ENCODE measurements at regions not wholly inside any gene's neighbourhood (a gene's known extent, or its start where the extent isn't known, plus 50 kb on each side); places are given as distances from the start of the nearest gene placed in this dataset.

DNA sequence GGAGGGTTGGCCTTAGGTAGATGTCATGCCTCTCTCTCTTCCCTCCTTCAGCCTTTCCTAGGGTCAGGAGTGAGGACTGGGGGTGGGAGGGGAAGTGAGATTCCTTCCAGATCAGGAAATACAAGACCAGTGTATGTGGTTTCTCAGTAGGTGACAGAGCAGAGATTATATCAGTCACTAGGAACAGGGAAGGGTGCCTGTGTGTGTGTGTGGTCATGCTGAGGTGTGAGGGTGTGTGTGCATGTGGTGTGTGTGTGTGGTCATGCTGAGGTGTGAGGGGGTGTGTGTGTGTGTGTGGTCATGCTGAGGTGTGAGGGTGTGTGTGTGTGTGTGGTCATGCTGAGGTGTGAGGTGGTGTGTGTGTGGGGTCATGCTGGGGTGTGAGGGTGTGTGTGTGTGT is 259.8 kb downstream of the LOXHD1 start:
- in situ Hi-C loops (cut with MboI; ENCODE audit: low sequenced_read_pairs in 4 of 4) = loop anchor here in 1 of 4 donors (25.0 kb wide), 2 partner anchors 90 to 110 kb away; no protein-coding TSS in a partner anchor
- Histone ChIP-seq H3K9me3 (no peaks in the 10 kb centered on the region), H3K27ac (no peak overlapping the region), H3K4me1 (peaks cover 0 to 9% of the 10 kb centered on the region in 2 donors), H3K4me3 (no peak overlapping the region), H3K36me3 (no peaks in the 10 kb centered on the region), H3K27me3 (no peaks in the 10 kb centered on the region)
- no peak for TF ChIP-seq POLR2A (IDR thresholded peaks at IDR 0.05)
- TF ChIP-seq, protein P1, sequence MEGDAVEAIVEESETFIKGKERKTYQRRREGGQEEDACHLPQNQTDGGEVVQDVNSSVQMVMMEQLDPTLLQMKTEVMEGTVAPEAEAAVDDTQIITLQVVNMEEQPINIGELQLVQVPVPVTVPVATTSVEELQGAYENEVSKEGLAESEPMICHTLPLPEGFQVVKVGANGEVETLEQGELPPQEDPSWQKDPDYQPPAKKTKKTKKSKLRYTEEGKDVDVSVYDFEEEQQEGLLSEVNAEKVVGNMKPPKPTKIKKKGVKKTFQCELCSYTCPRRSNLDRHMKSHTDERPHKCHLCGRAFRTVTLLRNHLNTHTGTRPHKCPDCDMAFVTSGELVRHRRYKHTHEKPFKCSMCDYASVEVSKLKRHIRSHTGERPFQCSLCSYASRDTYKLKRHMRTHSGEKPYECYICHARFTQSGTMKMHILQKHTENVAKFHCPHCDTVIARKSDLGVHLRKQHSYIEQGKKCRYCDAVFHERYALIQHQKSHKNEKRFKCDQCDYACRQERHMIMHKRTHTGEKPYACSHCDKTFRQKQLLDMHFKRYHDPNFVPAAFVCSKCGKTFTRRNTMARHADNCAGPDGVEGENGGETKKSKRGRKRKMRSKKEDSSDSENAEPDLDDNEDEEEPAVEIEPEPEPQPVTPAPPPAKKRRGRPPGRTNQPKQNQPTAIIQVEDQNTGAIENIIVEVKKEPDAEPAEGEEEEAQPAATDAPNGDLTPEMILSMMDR (IDR thresholded peaks at IDR 0.05 in 4 of 5, conservative IDR thresholded peaks at IDR 0.05 in 1 of 5) = no peak
- DNase-seq (no peak), ATAC-seq (no peak)
- intact Hi-C loops (cut with DNase I; ENCODE audit: low total_unique reads) = no loop called here

DNA sequence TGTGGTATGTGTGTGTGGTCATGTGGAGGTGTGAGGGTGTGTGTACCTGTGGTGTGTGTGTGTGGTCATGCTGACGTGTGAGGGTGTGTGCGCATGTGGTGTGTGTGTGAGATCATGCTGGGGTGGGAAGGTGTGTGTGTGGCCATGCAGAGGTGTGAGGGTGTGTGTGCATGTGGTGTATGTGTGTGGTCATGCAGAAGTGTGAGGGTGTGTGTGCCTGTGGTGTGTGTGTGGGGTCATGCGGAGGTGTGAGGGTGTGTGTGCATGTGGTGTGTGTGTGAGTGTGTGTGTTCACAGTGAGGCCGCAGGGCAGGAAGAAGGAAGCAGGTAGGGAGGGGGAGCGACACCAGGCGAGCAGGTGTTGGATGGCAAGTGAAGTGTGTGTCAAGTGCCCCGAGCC is 259.0 kb downstream of the LOXHD1 start:
- Histone ChIP-seq H3K4me1 (peaks cover 0 to 12% of the 10 kb centered on the region in 2 donors), H3K4me3 (no peak overlapping the region), H3K27me3 (no peaks in the 10 kb centered on the region), H3K27ac (no peak overlapping the region), H3K9me3 (no peaks in the 10 kb centered on the region), H3K36me3 (no peaks in the 10 kb centered on the region)
- no peak for ATAC-seq
- no peak for TF ChIP-seq POLR2A (IDR thresholded peaks at IDR 0.05)
- TF ChIP-seq, protein P1 (IDR thresholded peaks at IDR 0.05 in 4 of 5, conservative IDR thresholded peaks at IDR 0.05 in 1 of 5) = no peak
- in situ Hi-C loops (cut with MboI; ENCODE audit: low sequenced_read_pairs in 4 of 4) = loop anchor here in 1 of 4 donors (25.0 kb wide), 2 partner anchors 89 to 111 kb away; no protein-coding TSS in a partner anchor
- intact Hi-C loops (cut with DNase I; ENCODE audit: low total_unique reads) = no loop called here
- DNase-seq = no peak

DNA sequence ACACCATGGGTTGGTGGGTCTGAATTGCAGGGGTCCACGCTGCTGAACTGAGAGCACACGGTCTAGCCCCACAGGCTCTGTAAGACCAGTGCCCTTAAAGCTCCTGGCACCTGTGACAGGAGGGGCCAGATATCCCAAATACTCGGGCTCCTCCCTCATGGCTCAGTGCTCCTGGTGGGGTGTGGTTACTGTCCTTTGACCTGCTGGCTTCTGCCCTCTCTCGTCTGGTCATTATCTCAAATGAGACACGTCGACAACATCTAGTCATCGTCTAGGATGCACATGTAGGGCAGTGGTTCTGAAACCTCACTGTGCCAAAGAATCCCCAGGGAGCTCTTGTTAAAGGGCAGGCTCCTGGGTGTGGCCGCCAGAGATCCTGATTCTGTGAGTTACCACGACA is 258.4 kb downstream of the LOXHD1 start:
- in situ Hi-C loops (cut with MboI; ENCODE audit: low sequenced_read_pairs in 4 of 4) = loop anchor here in 1 of 4 donors (25.0 kb wide), 2 partner anchors 89 to 111 kb away; no protein-coding TSS in a partner anchor

DNA sequence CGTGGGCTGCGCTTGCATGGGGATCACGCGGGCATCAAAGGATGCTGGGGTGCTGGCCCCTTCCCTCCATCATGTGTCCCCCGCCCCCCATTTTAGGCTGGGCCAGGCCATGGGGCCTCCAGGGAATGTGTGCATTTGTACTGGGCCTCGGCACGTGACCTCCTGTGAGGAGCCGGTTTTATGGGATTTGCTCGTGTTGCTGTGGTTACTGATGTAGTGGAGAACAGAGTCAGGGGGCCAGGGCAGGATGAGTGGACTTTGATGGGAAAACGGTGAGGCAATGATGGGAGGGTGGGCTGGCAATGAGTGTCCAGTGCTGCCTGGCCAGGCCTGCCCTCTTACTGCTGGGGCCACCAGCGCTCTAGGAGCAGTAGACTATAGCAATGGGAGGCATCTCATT is 257.7 kb downstream of the LOXHD1 start:
- Histone ChIP-seq H3K9me3 (no peaks in the 10 kb centered on the region), H3K4me3 (no peak overlapping the region), H3K27me3 (no peaks in the 10 kb centered on the region), H3K4me1 (peaks cover 0 to 13% of the 10 kb centered on the region in 2 donors), H3K36me3 (no peaks in the 10 kb centered on the region), H3K27ac (no peak overlapping the region)
- in situ Hi-C loops (cut with MboI; ENCODE audit: low sequenced_read_pairs in 4 of 4) (loop anchor here in 1 of 4 donors (25.0 kb wide), 2 partner anchors 88 to 112 kb away; no protein-coding TSS in a partner anchor), intact Hi-C loops (cut with DNase I; ENCODE audit: low total_unique reads) (no loop called here)
- DNase-seq (no peak), ATAC-seq (no peak)
- no peak for TF ChIP-seq POLR2A (IDR thresholded peaks at IDR 0.05)
- TF ChIP-seq, protein P1 (IDR thresholded peaks at IDR 0.05 in 4 of 5, conservative IDR thresholded peaks at IDR 0.05 in 1 of 5) = no peak

More for the DNA sequence above, 258.4 kb downstream of the LOXHD1 start:
- DNase-seq (no peak), ATAC-seq (no peak)
- TF ChIP-seq, protein P1 (IDR thresholded peaks at IDR 0.05 in 4 of 5, conservative IDR thresholded peaks at IDR 0.05 in 1 of 5) = no peak
- no peak for TF ChIP-seq POLR2A (IDR thresholded peaks at IDR 0.05)
- intact Hi-C loops (cut with DNase I; ENCODE audit: low total_unique reads) = no loop called here
- Histone ChIP-seq H3K4me3 (no peak overlapping the region), H3K27ac (no peak overlapping the region), H3K9me3 (no peaks in the 10 kb centered on the region), H3K36me3 (no peaks in the 10 kb centered on the region), H3K4me1 (peaks cover 0 to 13% of the 10 kb centered on the region in 2 donors), H3K27me3 (no peaks in the 10 kb centered on the region)

DNA sequence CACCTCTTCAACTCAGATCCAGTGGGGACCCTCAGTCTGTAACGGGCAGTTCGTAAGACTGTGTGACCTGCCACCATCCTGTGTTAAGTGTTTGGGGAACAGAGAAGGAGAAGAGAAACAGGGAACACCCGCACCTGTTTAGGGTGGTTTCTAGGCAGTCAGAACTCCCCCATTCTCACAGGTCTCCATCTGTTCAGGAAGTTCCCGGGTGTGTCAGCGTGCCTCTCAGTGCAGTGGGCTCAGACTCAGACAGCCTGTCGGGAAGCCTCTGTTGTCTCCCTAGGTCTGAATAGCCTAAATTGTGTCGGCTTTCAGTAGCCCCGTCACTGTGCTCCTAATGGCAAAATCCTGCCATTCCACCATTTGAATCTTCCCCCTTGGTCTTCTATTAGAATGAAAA is 256.6 kb downstream of the LOXHD1 start:
- no peak overlapping the region for H3K4me3 ChIP-seq
- TF ChIP-seq POLR2A (IDR thresholded peaks at IDR 0.05) = no peak
- TF ChIP-seq, protein P1 (IDR thresholded peaks at IDR 0.05 in 4 of 5, conservative IDR thresholded peaks at IDR 0.05 in 1 of 5) = no peak
- no peaks in the 10 kb centered on the region for H3K9me3 ChIP-seq
- H3K27ac ChIP-seq = no peak overlapping the region
- intact Hi-C loops (cut with DNase I; ENCODE audit: low total_unique reads) (loop anchor here (10.0 kb wide), 1 partner anchor 116 kb away; no protein-coding TSS in a partner anchor), in situ Hi-C loops (cut with MboI; ENCODE audit: low sequenced_read_pairs in 4 of 4) (no loop called here)
- ATAC-seq (no peak), DNase-seq (no peak)
- no peaks in the 10 kb centered on the region for H3K36me3 ChIP-seq
- no peaks in the 10 kb centered on the region for H3K27me3 ChIP-seq
- H3K4me1 ChIP-seq = peaks cover 0 to 13% of the 10 kb centered on the region in 2 donors
